Liver (tissue), 8 donors: ENCODE measurements at regions not wholly inside any gene's neighbourhood (a gene's known extent, or its start where the extent isn't known, plus 50 kb on each side); places are given as distances from the start of the nearest gene placed in this dataset.

Source experiments
- DNase-seq: peaks from one replicate; pipeline ENCODE4 v3.0.0-alpha.2; 2017; ENCODE audit warnings: low spot score
- H3K27ac ChIP-seq, 2 donors: one replicate each; pipeline ENCODE4 v1.7.0; 2013; ENCODE audit warnings: inconsistent platforms in 2 of 2, low read length in 2 of 2, control low read depth in 1 of 2, low read depth in 1 of 2, mild to moderate bottlenecking in 1 of 2
- H3K27me3 ChIP-seq, 4 donors: one replicate each; pipeline versions ENCODE4 v1.6.1 to v1.7.0; 2013; ENCODE audit warnings: low read length in 3 of 4, inconsistent platforms in 1 of 4, mild to moderate bottlenecking in 1 of 4, moderate library complexity in 1 of 4; ENCODE audit not compliant: control insufficient read depth in 4 of 4, insufficient read depth in 4 of 4
- H3K36me3 ChIP-seq, 4 donors: one replicate each; pipeline versions ENCODE4 v1.6.1 to v1.7.0; 2013; ENCODE audit warnings: low read length in 3 of 4, mild to moderate bottlenecking in 3 of 4, low read depth in 1 of 4, moderate library complexity in 1 of 4; ENCODE audit not compliant: control insufficient read depth in 4 of 4, insufficient read depth in 3 of 4
- H3K4me1 ChIP-seq, 4 donors: one replicate each; pipeline versions ENCODE4 v1.6.1 to v1.7.0; 2013; ENCODE audit warnings: low read length in 3 of 4, mild to moderate bottlenecking in 3 of 4, moderate library complexity in 1 of 4; ENCODE audit not compliant: control insufficient read depth in 4 of 4, insufficient read depth in 4 of 4
- H3K4me3 ChIP-seq, 3 donors: one replicate each; pipeline versions ENCODE4 v1.6.1 to v1.7.0; 2013; ENCODE audit warnings: low read length in 3 of 3, control low read depth in 1 of 3, low read depth in 1 of 3, mild to moderate bottlenecking in 1 of 3
- H3K9ac ChIP-seq, 2 donors: one replicate each; pipeline ENCODE4 v1.7.0; 2013; ENCODE audit warnings: low read length in 2 of 2, mild to moderate bottlenecking in 2 of 2, moderate library complexity in 2 of 2, control low read depth in 1 of 2, low read depth in 1 of 2
- H3K9me3 ChIP-seq, 4 donors: one replicate each; pipeline versions ENCODE4 v1.6.1 to v1.7.0; 2013; ENCODE audit warnings: low read length in 3 of 4; ENCODE audit not compliant: control insufficient read depth in 4 of 4
- CTCF ChIP-seq: fragments of 150-350 bp; IDR thresholded peaks from 2 replicates; pipeline ENCODE4 v1.5.1; 2017; ENCODE audit warnings: improper control_type of control experiment, low read depth, low read length; ENCODE audit not compliant: missing input control
- FOXA2 ChIP-seq: IDR thresholded peaks from 2 replicates; pipeline ENCODE4 v1.6.1; 2016; ENCODE audit warnings: antibody characterized with exemption
- GABPA ChIP-seq, 2 donors: IDR thresholded peaks in 1 of 2; conservative IDR thresholded peaks in 1 of 2; 2 replicates each; pipeline ENCODE4 v1.6.1; 2016; ENCODE audit warnings: antibody characterized with exemption in 2 of 2, mild to moderate bottlenecking in 1 of 2, moderate library complexity in 1 of 2
- HNF4A ChIP-seq, 2 donors: conservative IDR thresholded peaks; 2 replicates each; pipeline ENCODE4 v1.6.1; 2016; ENCODE audit warnings: antibody characterized with exemption in 2 of 2, mild to moderate bottlenecking in 2 of 2
- HNF4G ChIP-seq: IDR thresholded peaks from 2 replicates; pipeline ENCODE4 v1.6.1; 2016; ENCODE audit warnings: antibody characterized with exemption
- MAX ChIP-seq: IDR thresholded peaks from 2 replicates; pipeline ENCODE4 v1.6.1; 2016; ENCODE audit warnings: antibody characterized with exemption
- NR2F2 ChIP-seq: IDR thresholded peaks from 2 replicates; pipeline ENCODE4 v1.6.1; 2016; ENCODE audit warnings: antibody characterized with exemption
- RAD21 ChIP-seq, 2 donors: IDR thresholded peaks; 2 replicates each; pipeline ENCODE4 v1.6.1; 2016; ENCODE audit warnings: antibody characterized with exemption in 2 of 2, mild to moderate bottlenecking in 2 of 2
- RXRA ChIP-seq, 2 donors: IDR thresholded peaks; 2 replicates each; pipeline ENCODE4 v1.6.1; 2017 to 2018; ENCODE audit warnings: antibody characterized with exemption in 2 of 2, mild to moderate bottlenecking in 1 of 2
- SP1 ChIP-seq: IDR thresholded peaks from 2 replicates; pipeline ENCODE4 v1.6.1; 2018; ENCODE audit warnings: antibody characterized with exemption, mild to moderate bottlenecking
- YY1 ChIP-seq: IDR thresholded peaks from 2 replicates; pipeline ENCODE4 v1.6.1; 2016; ENCODE audit warnings: antibody characterized with exemption, mild to moderate bottlenecking
- ZBTB33 ChIP-seq: IDR thresholded peaks from 2 replicates; pipeline ENCODE4 v1.6.1; 2016; ENCODE audit warnings: antibody characterized with exemption
- WGBS: extraction: QIAGEN DNeasy Blood & Tissue Kit; methylation state at CpG from one replicate; pipeline ENCODE4 v1.1.7; 2013; 5-methylcytosine and 5-hydroxymethylcytosine counted together
- TF ChIP-seq, protein P1 (sequence below): IDR thresholded peaks from 2 replicates; pipeline ENCODE4 v1.6.1; 2016; ENCODE audit warnings: antibody characterized with exemption, mild to moderate bottlenecking
- TF ChIP-seq, protein P2 (sequence below): IDR thresholded peaks from 2 replicates; pipeline ENCODE4 v1.6.1; 2016; ENCODE audit warnings: antibody characterized with exemption
- donor health status: healthy.
- donor health status: healthy.
- donor health status: healthy.
- donor health status: healthy.
- donor health status: healthy.

- Histone ChIP-seq H3K4me1 (no peaks in the 10 kb centered on the region), H3K9me3 (no peaks in the 10 kb centered on the region), H3K27me3 (no peaks in the 10 kb centered on the region), H3K27ac (no peak overlapping the region), H3K36me3 (no peaks in the 10 kb centered on the region), H3K4me3 (no peak overlapping the region), H3K9ac (no peak overlapping the region)
- WGBS: 83% methylated on average over 3 of the region's 3 CpGs
- no peak for DNase-seq
- TF ChIP-seq, protein P1, sequence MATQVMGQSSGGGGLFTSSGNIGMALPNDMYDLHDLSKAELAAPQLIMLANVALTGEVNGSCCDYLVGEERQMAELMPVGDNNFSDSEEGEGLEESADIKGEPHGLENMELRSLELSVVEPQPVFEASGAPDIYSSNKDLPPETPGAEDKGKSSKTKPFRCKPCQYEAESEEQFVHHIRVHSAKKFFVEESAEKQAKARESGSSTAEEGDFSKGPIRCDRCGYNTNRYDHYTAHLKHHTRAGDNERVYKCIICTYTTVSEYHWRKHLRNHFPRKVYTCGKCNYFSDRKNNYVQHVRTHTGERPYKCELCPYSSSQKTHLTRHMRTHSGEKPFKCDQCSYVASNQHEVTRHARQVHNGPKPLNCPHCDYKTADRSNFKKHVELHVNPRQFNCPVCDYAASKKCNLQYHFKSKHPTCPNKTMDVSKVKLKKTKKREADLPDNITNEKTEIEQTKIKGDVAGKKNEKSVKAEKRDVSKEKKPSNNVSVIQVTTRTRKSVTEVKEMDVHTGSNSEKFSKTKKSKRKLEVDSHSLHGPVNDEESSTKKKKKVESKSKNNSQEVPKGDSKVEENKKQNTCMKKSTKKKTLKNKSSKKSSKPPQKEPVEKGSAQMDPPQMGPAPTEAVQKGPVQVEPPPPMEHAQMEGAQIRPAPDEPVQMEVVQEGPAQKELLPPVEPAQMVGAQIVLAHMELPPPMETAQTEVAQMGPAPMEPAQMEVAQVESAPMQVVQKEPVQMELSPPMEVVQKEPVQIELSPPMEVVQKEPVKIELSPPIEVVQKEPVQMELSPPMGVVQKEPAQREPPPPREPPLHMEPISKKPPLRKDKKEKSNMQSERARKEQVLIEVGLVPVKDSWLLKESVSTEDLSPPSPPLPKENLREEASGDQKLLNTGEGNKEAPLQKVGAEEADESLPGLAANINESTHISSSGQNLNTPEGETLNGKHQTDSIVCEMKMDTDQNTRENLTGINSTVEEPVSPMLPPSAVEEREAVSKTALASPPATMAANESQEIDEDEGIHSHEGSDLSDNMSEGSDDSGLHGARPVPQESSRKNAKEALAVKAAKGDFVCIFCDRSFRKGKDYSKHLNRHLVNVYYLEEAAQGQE: no peak
- TF ChIP-seq MAX (no peak), GABPA (IDR thresholded peaks at IDR 0.05 in 1 of 2, conservative IDR thresholded peaks at IDR 0.05 in 1 of 2) (no peak), ZBTB33 (no peak), SP1 (no peak), CTCF (no peak), HNF4G (no peak), YY1 (no peak), NR2F2 (no peak), RXRA (IDR thresholded peaks at IDR 0.05) (no peak), RAD21 (IDR thresholded peaks at IDR 0.05) (no peak), HNF4A (conservative IDR thresholded peaks at IDR 0.05) (no peak)
- TF ChIP-seq, protein P2, sequence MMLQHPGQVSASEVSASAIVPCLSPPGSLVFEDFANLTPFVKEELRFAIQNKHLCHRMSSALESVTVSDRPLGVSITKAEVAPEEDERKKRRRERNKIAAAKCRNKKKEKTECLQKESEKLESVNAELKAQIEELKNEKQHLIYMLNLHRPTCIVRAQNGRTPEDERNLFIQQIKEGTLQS: no peak
These were observed 390.0 kb downstream of the DTWD2 start for GRCh38 chr5:118598311-118598710.

GRCh38 chr5:118597543-118597942 is 390.8 kb downstream of the DTWD2 start:
- Histone ChIP-seq H3K27ac (no peak overlapping the region), H3K9ac (no peak overlapping the region), H3K4me1 (no peaks in the 10 kb centered on the region), H3K9me3 (no peaks in the 10 kb centered on the region), H3K4me3 (no peak overlapping the region), H3K36me3 (no peaks in the 10 kb centered on the region), H3K27me3 (no peaks in the 10 kb centered on the region)
- no peak for DNase-seq
- WGBS: 72% methylated on average over 3 of the region's 3 CpGs
- TF ChIP-seq FOXA2 (no peak), SP1 (no peak), RAD21 (IDR thresholded peaks at IDR 0.05) (no peak), CTCF (no peak), NR2F2 (no peak), ZBTB33 (no peak), HNF4G (no peak), HNF4A (conservative IDR thresholded peaks at IDR 0.05) (no peak)
- TF ChIP-seq, protein P2: no peak
- TF ChIP-seq, protein P1: no peak
